ENCODE measurements at regions not wholly inside any gene's neighbourhood (a gene's known extent, or its start where the extent isn't known, plus 50 kb on each side); places are given as distances from the start of the nearest gene placed in this dataset.
A peak's percentile ranks its signal among the peaks of the same experiment; 100 is the strongest.

DNA sequence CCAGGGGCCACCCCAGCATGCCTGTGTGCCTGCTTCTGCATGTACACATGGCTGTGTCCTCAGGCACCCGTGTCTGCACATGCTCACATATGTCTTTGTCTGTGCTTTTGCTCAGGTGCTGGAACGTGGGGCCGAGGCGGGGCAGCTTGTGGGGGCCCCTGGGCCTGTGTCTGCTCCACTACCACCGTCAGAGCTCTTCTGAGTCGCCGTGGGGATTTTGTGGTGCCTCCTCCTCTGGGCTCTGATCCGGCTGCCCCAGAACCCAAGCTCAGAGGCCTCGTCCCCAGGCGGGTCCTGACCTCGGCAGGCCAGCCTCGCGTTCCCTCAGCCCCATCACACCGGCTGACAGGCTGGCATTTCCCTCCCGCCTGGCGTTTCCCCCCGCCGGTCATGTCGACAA is 104.6 kb upstream of the ACTRT2 start:
- no peak for DNase-seq (ENCODE audit: low read depth, low spot score)

DNA sequence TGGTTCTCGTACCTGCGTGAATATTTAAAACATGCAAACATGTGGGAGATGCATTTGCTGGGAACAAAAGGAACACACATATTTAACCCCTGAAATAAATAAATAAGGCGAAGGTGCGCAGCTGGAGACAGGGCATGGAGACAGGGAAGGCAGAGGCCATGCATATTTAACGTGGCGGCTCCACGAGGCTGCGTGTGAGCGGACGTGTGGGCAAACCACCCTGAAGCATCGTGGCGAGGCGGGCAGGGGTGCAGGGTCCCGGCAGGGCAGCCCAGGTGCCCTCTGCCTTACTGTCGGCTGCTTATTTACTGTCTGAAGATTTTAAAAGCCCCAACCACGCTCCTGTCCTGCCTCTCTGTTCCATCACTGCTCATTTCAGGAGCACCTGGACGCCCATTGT is 104.0 kb upstream of the ACTRT2 start:
- DNase-seq (ENCODE audit: low read depth, low spot score) = no peak

DNA sequence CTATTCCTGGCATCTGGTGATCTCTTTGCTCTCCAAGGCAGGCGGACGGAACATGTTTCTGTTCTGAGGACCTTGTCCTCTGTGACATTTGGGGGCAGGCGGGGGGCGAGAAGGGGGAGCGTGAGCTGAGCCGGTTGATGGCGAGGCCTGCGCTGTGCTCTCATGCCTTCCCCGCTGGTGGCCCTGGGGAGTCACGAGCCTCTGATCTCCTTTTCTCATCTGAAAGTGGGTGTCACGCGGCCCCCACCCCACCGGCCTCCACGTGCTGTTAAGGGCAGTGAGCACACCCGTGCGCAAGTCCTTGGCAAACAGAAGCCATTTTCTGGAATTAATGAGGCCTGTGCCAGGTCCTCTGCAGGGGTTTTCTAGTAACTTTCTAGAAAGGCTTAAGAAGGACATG is 102.8 kb upstream of the ACTRT2 start:
- no peak for DNase-seq (ENCODE audit: low read depth, low spot score)

DNA sequence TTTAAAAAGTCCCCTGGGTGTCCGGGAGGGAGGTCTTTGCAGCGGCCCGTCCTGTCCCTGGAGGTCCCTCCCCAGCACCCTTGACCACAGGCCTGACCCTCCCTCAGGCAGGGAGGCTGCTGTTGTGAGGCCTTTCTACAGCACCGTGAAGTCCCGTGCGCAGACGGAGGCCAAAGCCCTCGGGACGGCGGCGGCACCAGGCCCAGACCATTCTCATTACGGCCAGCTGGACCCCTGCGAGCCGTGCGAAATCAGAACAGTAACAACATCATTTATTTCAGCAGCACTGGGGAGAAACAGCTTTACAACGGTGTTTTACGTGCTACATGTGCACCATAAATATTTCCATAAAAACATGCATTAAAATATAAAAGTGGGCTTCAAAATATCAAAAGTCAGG is 101.4 kb upstream of the ACTRT2 start:
- DNase-seq (ENCODE audit: low read depth, low spot score) = no peak

DNA sequence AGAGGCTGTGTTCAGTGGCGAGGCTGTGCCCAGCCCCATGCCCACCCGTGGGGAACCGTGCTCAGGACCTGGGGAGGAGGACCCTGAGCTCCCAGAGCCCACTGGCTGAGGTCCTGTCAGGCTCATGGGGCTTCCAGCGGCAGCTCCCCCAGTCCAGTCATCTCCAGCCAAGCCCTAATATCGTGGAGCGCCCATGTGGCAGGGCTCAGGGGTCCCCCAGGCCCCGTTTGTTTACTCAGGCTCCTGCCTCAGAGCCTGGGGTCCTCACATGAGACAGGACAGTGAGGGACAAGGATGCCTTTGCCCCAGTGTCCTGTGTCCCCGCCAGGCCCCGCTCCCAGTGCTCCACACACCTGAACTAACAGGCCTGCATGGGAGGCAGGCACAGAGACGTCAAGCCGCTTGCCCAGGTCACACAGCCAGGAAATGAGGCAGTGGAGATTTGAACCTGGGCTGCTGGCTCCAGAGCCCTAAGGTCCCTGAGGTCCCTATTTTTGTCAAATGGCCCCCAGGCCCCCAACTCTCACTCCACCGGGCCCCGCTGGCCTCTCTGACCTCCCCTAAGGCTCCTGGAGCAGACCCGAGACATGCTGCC is 100.7 kb upstream of the ACTRT2 start:
- DNase-seq (ENCODE audit: low read depth, low spot score) = no peak

DNA sequence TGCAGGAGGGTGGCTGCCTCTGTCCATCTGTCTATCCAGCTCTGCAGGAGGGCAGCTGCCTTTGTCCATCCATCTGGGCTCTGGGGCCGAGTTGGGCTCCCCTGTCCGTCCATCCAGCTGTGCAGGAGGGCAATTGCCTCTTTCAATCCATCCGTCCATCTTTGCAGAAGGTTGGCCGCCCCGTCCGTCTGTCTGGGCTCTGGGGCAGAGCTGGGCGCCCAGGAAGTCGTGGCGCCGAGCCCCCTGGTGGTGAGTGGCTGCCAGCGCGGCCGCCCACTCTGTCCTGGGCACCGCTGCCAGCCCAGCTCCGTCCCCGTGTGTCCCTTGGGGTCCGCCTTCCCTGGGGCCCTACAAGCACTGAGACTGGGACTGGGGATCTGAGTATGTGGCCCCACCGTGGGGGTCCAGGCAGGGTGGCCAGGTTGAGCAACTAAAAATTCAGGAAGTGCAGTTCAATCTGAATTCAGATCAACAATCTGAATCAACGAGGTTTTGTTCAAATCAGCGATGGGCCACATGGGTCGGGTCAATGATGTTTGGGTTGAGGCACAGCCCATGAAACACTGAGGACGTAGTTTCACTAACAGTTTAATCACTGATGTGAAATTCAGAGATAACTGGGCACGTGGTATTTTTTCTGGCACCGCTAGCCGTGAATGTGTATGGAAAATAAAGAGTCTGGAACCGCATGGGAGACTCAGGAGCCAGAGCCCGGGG is 99.1 kb upstream of the ACTRT2 start:
- DNase-seq (ENCODE audit: low read depth, low spot score) = no peak

DNA sequence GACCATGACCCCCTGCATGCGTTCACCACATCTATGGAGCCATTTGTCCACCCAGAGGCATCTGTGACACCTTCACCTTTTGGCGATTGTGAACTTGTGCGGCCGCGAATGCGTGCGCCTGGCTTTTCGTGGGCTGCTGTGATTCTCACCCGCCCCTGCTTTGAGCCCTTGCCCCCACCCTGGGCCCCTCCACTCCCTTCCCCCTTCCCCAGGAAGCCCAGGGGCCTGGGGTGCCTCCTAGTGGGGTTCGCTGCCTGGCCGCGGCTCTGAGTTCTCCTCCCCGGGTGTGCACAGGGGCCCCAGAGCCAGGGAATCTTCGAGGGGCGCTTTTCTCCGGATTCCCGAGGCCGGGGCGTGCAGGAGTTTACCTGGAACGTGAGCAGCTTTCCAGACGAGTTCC is 97.9 kb upstream of the ACTRT2 start:
- no peak for DNase-seq (ENCODE audit: low read depth, low spot score)

DNA sequence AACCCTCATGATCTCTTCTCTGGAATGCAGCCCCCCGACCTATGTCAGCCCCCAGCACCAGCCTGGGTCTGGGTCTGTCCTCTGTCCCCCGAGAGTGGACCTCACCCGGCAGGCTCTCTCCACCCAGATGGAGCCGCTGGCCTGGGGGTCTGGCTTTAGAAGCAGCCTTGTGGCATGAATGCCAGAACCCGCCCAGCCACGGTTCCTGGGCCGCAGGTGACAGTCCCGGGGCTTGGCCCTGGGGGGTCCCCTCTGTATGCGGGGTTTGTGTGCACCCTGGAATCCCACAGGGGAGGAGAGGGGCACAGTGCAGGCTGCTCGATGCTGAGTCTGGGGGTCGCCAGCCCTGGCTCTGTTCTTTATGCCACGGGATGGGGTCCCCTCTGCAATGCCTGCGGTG is 96.0 kb upstream of the ACTRT2 start:
- no peak for DNase-seq (ENCODE audit: low read depth, low spot score)

DNA sequence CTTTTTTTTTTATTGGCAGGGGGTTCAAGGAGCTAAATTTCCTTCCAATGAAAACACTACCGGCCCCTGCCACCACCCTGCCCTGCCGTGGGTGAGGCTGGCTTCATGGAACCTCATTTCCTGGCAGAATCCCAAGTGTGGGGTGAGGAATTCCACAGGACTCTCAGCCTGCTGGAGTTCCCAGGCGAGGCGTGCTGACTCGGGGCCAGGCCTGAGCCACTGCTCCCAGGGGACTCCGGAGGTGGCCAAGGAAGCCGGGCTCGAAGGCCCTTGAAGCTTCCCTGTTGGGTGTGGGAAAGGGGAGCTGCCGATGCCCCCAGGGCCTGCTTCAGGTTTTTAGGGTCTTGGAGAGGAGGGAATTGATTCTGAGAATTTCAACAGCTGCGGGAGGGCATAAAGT is 95.3 kb upstream of the ACTRT2 start:
- DNase-seq (ENCODE audit: low read depth, low spot score) = peak; percentile 49

DNA sequence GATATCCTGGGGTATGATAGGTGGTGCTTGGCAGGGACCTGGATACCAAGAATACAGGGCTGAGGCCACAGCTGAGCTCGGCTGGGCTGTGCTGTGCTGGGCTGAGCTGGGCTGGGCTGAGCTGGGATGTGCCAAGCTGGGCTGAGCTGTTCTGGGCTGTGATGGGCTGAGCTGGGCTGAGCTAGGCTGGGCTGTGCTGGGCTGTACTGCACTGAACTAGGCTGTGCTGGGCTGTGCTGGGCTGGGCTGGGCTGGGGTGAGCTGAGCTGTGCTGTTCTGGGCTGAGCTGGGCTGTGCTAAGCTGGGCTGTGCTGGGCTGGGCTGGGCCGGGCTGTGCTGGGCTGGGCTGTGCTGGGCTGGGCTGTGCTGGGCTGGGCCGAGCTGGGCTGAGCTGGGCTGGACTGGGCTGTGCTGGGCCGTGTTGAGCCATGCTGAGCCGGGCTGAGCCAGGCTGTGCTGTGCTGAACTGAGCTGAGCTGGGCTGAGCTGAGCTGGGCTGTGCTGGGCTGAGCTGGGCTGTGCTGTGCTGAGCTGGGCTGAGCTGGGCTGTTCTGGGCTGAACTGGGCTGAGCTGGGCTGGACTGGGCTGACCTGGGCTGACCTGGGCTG is 94.7 kb upstream of the ACTRT2 start:
- no peak for DNase-seq (ENCODE audit: low read depth, low spot score)

DNA sequence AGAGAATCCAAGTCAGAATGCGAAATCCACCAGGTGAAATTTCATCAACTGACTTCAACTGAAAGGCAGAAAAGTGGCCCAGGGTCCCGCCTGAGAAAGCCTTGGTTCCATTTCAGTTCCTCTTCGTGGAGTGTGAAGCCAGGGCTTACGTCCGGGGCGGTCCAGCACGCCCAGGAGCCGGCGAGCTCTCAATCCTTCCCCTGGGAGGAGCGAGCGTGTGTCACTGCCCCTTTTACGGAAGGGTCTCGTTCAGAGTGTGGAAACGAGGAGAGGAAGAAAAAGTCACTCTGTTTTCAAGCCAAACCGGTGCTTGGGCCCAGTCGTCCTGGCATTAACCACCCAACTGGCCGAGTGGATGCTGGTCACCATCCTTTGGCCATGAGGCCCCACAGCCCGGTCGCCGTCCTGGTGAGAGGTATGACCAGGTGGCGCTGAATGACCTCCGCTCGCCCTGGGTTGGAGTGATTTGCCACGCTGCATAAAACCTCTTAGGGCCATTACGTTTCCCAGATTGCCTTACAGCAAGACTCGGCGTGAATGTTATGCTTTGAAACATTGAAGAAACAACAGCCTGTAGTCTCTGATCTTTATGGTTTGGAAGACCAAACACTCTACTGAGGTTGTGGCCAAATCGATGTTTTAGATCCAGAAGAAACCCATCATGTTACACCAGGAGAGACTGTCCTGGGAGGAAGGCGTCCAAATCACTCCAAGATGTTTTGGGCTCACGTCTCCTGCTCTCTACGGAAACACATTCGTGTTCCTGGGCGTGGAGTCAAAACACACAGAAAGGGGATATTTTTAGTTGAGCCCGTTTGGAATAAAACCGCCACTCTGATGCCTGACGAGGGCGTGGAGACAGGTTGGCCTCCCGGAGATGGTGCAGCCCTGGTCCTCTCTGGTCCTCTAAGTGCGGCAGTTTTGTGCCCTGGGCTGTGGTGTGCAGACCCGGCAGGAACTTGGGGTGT is 93.6 kb upstream of the ACTRT2 start:
- no peak for DNase-seq (ENCODE audit: low read depth, low spot score)

DNA sequence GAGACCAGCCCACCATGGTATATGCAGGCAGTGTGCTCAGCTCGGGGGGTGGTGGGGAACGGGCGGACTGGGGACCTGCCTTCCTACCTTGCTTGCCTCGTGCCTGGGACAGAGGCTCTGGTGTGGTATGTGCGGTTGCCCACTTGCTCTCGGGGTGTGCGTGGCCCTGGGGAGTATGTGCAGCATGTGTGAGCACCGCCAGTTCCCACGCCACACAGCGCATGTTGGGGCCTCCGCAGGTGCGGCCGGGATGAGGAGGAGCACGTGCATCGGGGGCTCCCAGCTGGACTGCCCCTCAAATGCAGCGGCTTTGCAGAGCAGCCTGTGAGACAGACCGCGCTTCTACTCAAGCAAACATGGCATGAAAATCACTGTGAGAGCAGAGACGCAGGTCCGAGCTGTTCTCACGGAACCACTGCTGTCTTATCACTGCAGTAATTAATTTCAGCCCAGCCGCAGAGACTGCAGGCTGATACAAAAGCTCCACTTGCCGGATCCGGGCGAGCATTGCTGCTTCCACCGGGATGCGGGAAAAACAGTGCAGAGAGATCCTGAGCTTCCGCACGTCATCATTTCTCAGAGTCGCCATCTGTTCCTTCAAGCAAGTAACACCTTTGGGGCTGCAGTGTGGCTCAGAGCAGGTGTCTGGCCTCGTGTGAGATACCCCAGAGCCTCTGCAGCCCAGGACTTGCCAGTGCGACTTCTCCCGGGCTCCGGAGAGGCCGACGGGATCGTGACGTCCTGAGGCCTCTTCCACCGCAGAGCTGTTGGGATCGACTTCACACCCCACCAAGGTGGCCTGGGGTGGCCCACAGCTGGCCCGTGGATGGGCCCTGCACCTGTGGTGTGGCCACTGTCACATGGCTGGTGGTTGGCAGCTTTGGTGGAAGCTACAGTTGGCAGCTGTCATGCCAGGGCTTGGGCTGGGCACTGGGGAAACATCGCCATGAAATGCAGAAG is 92.6 kb upstream of the ACTRT2 start:
- no peak for DNase-seq (ENCODE audit: low read depth, low spot score)

DNA sequence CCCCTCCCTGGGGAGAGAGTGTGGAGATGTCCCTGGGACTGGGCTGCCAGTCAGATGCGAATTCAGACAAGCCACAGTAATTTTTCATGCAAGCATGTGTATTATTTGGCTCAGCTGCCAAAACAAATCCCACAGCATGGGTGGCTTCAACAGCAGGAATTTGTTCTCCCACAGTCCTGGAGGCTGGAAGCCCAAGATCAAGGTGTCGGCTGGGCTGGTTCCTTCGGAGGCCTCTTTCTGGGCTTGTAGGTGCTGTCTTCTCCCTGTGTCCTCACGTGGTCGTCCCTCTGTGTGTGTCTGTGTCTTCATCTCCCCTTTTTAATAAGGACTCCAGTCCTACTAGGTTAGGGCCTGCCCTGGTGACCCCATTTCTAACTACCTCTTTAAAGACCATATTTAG is 91.9 kb upstream of the ACTRT2 start:
- DNase-seq (ENCODE audit: low read depth, low spot score) = no peak

DNA sequence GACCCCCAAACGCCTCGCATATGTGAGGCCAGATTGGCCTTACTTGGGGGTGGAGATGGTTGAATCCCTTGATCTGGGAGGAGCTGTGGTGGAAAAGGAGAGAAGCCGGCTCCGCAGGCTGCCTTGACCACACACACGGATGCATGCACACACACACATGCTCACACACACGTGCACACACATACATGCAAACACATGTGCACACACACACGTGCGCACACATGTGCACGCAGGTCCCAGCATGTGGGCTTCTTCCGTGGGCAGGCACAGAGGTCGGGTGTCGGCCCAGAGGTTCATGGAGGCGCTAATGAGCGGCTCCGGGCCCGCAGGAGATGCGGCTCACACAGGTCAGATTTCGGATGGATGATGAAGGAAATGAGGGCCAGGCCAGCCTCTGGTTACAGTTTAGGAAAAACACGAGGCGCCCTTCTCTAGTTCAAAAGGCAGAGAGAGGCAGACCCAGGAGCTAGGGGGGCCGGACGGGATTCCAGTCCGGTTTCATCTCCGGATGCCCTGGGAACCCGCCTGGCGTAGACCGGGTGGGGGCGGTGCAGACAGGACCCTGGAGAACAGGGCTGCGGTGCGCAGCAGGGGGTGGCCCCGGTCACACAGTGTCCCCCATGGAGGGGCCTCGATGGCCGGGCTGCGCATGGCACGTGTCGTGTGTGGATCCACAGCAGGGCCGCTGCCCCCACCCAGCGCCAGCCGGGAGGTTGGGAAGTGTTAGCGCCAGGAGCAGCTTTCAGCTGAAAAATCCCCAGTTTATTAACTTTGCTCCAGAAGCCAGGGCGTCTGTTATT is 91.1 kb upstream of the ACTRT2 start:
- no peak for DNase-seq (ENCODE audit: low read depth, low spot score)

DNA sequence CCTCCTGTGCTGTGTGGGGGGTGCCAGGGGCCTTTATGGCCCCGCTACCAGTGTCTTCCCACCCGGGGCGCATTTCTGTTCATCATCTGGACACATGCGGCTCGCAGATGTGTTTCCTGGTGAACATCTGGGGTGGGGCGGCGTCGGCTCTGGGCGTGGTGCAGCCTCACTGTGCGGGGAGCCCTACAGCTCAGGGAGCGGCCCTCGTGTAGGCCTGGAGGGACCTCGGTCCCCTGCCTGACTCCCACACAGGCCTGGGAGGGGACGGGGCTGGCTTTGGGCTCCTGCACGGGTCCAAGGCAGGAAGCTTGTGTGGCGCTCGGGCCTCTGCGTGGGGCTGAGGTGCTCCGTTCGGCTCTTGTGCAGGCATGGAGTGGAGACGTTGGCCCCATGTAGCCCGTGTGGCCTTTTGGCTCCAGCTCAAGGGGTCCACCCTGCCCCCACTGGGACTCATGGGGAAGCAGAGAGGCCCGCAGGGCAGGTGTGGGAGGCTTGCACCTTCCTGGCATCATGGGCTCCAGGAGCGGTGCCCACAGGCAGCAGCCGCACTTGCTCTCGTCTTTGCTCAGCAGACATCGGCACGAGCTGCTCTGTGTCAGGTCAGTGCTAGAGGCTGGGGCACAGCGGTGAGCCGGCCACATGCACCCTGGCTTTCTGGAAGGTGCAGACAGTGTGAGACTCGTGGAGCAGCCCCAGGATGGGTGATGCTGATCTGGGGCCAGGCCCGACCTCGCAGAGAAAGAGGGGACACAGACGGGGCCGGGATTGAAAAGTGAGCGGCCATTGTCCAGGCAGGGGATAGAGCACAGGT is 90.1 kb upstream of the ACTRT2 start:
- no peak for DNase-seq (ENCODE audit: low read depth, low spot score)

DNA sequence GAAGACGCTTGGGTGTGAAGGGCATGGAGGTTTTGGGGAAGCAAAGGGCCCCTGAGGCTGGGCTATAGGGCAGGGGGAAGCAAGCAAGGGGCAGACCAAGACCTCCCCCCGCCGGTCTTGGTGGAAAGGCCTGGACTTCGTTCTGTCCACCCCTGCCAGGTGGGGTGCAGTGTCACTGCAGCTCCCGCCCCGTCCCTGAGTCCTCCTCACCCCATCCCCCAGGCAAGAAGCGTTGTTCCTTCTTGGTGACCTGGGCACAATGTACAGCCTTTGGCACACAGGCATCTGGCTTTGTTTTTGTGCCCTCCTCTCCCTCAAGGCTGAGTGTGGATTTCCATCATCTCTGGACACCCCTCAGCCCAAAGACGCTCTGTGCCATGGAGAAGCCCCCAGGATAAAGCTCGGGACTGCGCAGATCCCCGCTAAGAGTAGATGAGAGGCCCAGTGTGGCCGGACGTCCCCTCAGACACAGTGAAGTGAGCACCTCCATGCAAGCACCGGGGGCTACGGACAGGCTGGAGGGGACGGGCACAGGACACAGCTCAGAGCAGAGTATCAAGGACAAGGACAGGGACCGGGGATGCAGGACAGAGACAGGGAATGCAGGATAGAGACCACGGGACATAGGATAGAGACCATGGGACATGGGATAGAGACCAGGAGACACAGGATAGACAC is 89.4 kb upstream of the ACTRT2 start:
- DNase-seq (ENCODE audit: low read depth, low spot score) = no peak

DNA sequence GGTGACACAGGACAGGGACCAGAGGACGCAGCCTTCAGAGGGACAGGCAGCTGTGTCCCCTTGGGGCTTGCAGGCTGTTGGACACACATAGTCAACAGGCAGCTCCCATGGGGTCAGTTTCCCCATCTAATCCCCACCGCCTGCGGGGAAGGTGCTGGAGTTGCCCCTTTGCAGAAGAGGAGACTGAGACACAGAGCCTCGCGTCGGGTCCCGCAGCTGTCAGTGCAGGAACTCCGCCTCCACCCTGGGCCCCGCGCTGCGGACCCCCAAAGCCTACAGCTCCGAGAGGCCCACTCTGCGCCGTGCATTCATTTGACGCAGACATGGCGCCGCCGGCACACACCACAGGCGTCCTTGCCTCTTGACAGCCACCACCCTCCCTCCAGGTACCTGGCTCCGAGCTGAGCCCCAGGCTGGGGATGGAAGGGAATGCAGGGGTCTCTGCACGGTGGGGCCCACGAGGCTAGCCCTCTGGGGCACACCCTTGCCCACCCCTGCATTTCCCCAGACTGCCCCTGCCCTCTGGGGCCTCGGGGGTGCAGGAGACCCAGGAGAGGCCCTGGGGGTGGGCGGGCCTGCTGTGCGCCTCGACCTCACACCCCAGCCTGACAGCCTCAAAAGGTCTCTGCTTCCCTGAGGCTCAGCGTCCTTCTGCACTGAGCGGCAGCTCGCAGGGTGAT is 88.5 kb upstream of the ACTRT2 start:
- no peak for DNase-seq (ENCODE audit: low read depth, low spot score)
